GM21526 (cell line): ENCODE measurements at regions not wholly inside any gene's neighbourhood (a gene's known extent, or its start where the extent isn't known, plus 50 kb on each side); places are given as distances from the start of the nearest gene placed in this dataset.
A peak's percentile ranks its signal among the peaks of the same experiment; 100 is the strongest.

Experiments
- ATAC-seq: cut with Tn5 transposase; IDR thresholded peaks from one replicate; pipeline ENCODE4 v1.9.1; 2021; ENCODE audit warnings: moderate library complexity; ENCODE audit not compliant: unreplicated experiment, low FRiP score

DNA sequence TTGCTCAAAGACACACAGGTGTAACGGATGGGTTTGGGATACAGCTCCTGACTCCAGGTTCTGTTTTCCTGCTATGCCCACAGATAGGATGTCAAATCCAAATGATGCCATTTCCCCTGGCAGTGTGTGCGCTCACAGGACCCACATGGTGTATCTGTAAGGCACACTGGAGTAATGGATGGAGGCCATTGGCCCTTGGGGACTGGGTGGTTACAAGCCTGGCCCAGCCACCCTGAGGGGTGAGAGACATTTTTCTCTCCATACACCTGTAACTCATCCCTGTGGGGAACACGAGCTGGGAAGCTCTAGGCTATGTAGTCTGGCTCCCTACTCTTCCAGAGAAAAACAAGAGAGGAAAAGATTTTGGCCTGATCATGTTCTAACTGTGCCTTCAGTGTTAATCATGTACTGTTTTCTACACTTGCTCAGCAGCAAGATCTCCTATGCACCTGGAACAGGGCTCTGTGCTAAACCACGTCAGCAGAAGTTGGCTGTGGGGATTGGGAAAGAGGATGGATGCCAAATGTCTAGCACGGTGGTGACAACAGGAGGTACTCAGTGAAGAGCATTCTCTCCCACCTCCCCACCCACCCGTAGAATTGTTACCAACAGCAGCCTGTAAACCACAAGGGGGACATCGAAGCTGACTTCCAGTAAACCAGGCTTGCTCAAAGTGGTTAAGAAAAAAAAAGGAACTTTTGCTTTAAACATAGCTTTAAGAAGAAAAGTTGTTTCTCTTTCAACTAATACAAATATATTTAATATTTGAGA lies 237.0 kb downstream of the LACC1 start:
- no peak for ATAC-seq

DNA sequence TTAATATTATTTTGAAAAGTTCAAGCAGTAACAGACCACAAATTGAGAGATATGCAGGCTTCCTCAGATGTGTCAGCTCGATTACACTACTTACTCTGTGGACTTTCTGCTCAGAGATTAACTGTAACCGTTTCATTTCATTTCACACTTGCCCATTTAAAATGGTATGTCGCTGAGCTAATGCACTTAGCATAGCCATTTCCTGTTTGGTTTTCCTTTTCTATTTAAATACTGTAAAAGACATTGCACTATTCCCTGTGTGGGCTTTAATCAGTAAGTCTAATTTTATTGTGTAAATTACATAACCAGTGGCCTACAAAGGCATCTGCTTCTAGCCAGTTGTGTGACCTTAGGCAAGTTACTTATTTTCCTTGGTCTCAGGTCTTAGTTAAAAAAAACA lies 237.6 kb downstream of the LACC1 start:
- no peak for ATAC-seq

DNA sequence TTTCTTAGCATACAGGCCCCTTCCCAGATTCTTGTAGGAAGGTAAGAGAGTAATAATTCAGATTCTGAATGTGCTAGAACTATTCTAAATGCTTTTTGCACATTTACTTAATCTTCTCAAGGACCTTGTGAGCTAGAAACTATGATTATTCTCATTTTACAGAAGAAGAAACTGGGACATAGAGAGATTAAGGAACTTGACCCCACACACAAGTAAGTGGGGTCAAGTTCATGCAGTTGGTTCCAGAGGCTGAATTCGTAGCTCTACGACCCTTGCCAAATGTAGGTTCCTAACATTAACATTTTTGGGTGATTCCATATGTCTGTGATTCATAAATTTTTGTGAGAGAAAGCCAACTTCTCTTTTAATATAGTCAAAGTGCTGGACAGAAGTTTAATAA lies 238.1 kb downstream of the LACC1 start:
- ATAC-seq: no peak

DNA sequence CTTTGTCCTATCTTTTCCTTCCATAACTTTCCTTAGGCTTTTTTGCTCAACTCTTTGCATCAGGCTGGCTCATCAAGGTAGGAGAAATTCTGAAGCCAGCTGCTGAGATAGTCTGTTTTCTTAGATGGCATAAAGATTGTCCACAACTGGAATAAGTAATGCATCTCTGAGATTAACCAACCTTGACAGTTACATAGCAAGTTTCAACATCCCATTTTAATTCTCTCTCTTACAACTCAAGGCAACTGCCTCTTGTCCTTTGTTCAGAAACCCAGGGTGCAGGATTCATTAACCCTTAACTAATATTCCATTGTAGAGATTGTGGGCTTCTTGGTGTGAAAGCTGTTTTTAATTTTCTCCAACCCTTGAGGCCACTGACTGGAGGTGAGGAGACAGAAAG lies 239.2 kb downstream of the LACC1 start:
- no peak for ATAC-seq

DNA sequence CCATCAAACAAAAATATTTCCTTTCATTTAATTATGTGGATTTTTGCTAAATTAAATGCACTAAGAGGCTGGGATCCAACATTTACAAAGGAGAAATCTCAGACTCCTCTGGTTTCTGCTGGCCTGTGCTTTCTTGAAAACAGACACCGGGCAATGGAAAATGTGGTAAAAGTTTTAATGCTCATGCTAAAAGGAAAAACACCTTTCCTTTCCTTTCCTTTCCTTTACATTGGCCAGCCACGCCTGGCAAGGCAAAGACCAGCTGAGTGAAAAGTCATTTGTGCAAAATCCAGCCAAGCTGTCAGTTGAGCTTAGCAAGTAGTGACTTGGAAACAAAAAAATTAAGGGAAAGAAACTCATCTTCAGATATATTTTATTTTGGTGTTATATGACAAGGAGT lies 240.3 kb downstream of the LACC1 start:
- ATAC-seq: no peak

DNA sequence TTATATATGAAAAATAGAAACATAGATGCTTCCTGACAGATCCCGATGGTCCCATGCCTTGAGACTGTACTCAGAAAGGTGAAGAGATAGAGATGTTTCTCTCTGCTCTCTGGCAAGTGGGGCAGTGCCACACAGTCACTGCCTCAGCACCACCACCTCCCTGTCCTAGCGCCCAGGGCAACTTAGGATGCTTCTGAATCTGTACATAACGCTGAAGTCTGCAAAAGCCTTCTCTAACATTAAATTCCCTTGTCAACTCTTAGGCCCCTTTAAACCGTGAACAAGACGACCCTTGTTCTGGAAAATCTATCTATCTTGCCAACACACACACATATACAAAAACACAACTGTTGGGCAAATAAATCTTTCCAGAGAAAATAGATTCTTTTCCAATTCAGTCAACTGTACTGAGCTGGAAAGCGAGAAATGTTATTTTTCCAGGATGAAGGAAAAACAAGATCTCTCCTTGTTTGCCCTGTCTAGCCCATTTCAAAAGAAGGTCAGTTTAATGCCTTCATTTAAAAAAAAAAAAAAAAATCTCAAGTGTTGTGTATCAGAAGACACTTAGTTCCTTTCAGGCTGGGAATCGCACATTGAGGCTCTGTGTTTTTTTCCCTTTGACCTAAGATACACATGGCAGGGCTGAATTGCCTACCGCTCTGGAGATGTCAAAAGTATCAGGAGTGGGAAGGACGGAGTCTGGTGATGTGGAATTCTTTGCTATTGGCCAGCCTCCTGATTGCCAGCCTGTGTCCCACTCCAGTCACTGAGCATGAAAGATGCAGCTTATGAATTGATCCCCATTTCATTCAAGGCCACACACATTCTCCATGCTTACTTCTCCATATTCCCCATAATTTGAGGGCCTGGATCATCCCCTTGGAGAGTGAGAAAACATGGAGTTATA lies 241.4 kb downstream of the LACC1 start:
- no peak for ATAC-seq

DNA sequence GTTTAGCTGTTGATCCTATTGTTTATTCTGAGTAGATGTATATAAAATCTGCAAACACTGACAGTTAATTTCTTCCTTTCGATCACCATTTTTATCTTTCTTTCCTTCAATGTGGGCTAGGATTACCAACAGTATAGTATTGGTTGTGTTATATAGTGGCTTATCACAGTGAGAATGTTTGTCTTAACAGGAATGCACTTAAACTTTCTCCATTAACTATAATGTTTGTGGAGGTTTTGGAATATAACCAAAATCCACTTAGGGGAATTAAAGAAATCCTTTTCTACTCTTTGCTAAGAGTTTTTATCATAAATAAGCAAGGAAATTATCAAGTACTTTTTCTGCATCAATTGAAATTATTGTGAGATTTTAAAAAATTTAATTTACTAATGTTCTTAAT lies 244.6 kb downstream of the LACC1 start:
- no peak for ATAC-seq

DNA sequence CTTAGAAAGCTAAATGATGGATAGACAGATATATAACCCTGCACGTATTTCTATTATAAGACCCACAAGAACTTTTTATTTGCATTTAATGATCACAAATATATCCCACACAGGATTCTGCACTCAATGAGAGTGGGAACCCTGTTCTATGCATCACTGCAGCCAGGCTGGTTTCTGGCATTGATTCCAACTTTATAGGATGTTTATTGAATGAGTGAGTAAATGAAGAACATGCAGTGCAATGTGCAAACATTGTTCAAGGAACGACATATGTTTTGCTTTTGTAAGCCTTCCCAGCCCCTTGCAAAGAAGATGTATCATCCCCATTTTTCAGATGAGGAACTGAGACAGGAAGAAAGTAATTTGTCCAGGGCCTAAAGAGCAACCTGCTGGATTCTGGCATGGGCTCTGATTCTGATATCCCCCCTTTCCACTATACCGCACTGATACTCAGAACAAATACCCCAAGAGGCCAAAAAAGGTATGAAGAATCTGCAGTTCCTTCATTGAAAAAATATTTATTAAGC lies 246.3 kb downstream of the LACC1 start:
- ATAC-seq: no peak

DNA sequence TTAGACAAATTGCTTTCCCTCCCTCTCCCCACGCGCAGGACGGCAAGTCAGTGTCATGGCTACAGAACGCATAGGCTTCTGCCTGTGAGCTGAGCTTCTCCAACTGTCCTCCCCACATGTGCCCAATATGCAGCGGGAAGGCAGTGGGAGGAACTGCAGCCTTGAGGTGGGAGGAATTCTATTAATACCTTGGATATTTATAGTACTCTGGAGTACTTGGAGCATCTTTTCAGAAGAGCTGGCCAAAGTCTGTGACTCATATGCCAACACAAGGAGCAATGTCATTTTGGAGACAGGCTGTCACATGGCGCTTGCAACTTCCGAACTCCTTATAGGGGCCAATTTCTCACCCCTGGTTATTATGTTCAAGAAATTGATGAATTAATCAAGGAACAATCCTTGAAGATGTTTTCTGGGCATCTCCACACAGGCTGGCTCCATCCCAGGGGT lies 245.0 kb upstream of the SERP2 start:
- no peak for ATAC-seq

DNA sequence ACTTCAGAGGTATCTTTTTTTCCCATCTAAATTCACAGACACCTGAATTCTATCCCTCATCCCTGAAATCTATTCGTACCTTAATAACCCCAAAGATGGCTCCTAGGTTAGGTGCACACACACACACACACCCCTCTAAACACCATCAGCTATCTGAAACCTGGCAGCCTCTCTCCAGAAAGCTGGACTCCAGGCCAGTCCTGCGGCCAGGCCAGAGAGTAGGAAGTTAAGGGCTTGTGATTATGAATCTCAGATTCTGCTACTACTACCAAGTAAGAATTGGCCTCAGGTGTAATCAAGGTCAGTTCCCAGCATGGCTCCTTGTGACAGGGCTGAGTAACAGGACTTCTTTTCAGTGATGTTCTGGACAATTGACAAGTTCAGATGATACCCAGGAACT lies 244.2 kb upstream of the SERP2 start:
- ATAC-seq: no peak

DNA sequence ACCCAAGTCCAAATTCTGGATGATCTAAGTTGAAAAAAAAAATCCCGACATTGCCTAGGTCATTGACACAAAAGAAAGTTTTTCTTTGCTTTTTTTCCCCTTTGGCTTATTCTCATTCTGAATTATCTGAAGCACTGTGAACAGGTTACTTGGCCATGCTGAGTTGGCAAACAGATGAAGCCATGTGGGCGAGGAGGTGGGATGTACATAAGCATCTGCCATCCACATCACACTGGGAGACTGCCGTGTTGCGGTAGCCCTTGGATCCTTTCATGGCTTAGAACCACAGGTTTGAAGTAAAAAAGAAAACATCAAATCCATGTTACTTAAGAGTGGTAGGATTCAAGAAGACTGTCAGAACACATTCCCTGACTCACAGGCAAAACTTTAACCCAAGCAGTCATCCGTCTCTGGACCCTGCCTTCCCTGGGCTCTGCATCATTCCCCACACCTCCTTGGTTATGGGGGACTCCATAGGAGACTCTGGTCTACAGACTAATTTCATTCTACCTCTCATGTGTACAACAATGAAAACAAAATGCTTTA lies 242.5 kb upstream of the SERP2 start:
- no peak for ATAC-seq

DNA sequence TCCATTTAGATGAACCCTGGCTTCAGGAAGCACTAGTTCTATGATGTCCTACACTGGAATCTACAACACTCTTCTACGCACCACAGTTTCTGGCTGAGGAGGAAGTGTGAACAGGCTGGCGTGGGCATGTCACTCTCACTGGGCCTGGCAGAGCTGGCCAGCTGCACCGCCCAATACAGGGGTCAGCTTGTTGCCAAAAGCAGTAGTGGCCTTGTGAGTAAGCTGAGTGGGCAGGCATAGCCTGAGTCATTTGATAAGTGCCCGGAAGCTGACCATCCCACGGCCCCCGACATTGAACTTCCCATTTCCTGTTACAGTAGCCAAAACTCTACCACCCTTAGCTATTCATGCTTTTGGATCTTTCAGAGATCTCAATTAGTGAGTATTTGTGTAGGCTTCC lies 240.9 kb upstream of the SERP2 start:
- no peak for ATAC-seq

DNA sequence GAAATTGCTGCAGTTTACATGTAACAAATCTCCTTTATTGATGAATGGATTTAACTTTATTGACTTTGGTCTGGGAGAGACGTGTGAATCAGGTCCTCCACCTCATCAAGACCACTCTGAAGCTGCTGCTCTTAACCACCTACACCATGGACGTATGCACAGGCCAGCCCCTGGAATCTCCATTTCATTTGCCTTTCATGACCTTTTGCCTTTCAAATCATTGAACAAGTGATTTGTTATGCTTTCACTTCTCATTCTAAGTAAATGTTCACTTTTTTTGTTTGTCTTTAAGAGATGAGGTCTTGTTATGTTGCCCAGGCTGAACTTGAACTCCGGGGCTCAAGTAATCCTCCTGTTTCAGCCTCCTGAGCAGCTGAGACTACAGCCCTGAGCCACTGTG lies 240.0 kb upstream of the SERP2 start:
- ATAC-seq: no peak

DNA sequence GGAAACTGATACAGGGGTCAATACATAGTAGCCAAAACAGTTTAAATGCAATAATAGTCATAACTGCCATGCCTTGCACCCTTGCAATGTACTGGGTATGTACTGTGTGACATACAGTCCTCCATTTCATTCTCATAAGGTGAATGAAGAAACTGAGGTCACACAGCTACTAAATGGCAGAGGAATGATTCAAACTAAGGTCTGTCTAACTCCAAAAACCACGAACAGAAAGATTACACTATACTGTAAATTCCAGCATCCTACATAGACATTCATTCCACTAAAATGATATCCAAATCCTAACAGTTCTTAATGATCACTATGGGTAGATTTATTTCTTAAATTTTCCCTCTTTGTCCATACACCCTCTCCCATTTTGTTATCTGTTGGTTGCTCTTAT lies 238.1 kb upstream of the SERP2 start:
- no peak for ATAC-seq

DNA sequence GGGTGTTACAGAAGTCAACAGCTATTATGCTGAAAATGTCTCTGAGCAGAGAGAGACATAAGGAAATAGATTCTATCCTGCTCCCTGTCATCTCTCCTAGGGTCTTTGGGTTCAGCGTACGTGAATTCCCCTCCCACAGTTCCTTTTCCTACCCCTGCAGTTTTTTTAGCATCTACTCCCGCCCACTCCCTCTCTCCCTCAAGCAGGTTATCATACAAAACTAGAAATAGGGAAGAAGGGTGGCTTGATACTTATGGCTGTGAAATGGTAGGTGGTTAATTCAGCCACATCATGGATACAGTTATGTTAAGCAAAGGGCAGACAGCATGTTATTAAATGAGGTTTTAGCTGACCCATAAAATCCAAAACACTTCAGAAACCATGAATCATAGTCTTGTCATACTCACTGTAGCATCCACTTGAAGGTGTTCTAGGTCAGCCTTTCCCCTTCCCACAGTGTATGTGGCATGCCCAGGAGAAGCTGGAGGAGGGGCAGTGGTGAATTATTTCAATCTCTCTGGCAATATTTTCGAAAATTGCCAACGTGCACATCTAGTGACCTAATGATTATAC lies 236.8 kb upstream of the SERP2 start:
- ATAC-seq: no peak

DNA sequence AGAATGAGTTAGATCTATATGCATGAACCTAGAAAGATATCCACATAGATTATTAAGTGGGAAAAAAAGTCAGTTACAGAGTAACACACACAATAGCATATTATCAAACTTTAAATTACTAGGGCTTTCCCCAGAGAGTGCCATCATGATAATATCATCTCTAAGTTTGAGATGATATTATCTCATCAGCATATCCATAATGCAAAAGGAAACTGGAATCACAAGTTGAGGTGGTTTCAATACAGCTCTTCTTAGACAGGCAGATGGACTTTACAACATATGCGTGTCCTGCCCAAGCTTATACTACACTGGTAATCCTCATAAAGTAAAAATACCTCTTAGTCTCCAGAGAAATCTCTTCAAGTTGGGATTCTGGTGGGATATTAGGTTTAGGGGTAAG lies 236.2 kb upstream of the SERP2 start:
- no peak for ATAC-seq

DNA sequence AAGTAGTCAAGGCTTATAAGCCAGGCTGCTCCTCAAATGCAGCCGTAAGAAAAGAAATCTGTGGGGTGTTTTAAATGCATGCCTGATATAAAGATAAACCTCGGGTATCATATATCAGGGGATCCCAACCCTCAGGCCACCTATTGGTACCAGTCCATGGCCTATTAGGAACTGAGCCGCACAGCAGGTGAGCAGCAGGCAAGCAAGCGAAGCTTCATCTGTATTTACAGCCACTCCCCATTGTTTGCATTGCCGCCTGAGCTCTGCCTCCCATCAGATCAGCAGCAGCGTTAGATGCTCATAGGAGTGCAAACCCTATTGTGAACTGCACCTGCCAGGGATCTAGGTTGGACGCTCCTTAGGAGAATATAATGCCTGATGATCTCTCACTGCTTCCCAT lies 233.5 kb upstream of the SERP2 start:
- ATAC-seq: no peak

DNA sequence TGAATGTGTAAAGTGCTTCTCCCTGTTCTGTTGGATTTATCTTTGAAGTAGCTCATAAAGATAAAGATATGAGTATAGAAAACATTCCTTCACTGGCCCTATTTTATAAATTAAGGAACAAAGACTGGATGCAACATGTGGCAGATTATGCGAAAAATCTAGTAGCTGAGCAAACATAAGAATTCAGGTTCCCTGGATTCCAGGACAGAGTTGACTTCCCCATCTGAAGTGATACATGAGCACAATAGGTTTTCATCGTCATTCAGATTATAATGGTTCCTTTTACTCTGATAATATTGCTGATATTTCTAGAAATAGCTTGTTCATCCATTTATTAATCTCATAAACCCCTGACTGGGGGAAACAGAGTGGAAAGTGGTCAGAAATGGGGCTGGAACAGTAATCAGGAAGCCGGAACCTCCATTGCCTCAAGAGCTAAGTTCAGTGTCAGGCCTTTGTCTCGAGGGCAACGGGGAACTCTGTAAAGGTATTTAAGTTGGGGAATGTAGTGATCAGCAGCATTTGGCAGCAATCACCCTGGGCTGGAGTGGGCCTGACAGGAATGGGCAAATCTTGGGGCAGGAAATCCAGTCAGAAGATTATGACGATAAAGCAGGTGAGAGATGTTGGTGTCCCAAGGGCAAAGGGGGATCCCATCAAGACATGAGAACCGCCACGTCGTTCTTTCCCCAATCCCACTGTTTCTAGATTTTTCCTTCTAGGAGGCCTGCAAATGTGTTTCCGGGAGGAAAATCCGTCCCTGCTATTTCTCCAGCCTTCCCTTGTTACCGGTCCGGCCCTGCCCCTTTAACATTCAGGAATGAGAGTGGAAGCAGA lies 232.5 kb upstream of the SERP2 start:
- no peak for ATAC-seq

DNA sequence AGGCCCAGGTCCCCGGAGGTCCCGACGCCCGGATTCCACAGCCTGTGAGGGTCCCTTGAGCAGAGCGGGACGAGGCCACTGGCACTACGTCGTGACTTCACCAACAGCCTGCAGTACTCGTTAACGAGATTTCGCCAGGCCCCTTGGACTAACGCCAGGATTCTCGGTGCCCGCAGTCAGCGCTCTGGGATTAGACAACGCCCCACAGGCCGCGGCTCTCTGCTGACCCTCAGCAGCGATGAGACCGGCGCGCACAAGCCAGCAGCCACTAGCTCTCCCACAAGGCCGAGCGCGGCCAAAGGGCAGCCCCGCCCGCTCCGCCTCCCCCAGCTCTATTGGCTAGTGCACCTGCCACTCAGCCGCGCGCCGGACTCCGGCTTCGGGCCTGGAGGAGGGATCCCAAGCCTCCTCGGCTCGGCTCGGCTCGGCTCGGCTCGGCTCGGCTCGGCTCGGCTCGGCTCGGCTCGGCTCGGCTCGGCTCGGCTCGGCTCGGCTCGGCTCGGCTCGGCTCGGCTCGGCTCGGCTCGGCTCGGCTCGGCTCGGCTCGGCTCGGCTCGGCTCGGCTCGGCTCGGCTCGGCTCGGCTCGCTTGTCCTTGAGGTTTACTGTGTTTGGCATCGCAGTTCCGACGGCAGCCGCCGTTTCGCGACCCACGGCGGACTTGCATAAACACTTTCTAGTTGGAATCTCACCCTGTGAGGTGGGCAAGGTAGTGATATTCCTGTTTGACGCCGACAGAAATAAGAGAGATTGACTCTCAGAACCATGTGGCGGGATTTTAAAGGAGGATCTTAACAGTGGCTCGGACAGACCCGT lies 231.7 kb upstream of the SERP2 start:
- ATAC-seq: peak; percentile 100
